ENCODE measurements at regions not wholly inside any gene's neighbourhood (a gene's known extent, or its start where the extent isn't known, plus 50 kb on each side); places are given as distances from the start of the nearest gene placed in this dataset.

DNA sequence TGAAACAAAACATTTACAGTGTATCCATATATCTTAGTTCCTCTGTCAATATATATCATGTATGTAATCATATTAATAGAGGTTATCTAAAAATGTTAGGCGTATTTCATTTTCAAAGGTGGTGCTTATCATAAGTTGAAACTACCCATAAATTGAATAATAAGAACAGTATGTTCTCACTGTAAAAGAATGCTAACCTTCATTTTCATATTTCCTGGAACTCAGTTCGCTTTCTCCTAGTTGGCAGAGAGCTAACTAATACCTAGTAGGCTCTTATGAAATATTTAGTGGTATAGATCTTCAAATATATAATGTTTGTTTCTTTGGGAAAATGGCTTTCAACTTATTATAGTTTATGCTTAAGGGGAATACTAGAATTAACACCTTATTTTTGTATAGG, 118.4 kb downstream of the DISP1 start:
- Histone ChIP-seq H2BK120ac (replicated peaks; ENCODE audit: low read depth, low read length) (no peak overlapping the region), H4K91ac (replicated peaks; ENCODE audit: insufficient read length, low read length) (no peak overlapping the region), H3K18ac (ENCODE audit: extremely low read depth, low read length) (no peak overlapping the region), H4K8ac (ENCODE audit: extremely low read depth, insufficient read depth, low read length) (no peak overlapping the region), H3K23ac (ENCODE audit: insufficient read length) (no peak overlapping the region), H3K4me1 (replicated peaks in 1 of 4; ENCODE audit: control insufficient read depth in 3 of 4, insufficient read depth in 4 of 4, low read length in 3 of 4) (no peaks in the 10 kb centered on the region), H3K4me3 (ENCODE audit: extremely low read depth in 1 of 4, insufficient read depth in 2 of 4, low read depth in 3 of 4, low read length in 4 of 4) (no peak overlapping the region), H2BK20ac (ENCODE audit: low read length) (no peak overlapping the region), H4K5ac (ENCODE audit: insufficient read length, low read depth, low read length) (no peak overlapping the region), H3K79me2 (ENCODE audit: control insufficient read depth in 1 of 2, insufficient read depth in 2 of 2, low read length in 2 of 2) (no peaks in the 10 kb centered on the region), H3K23me2 (ENCODE audit: low read depth, low read length) (no peaks in the 10 kb centered on the region), H4K20me1 (replicated peaks in 1 of 2; ENCODE audit: control insufficient read depth in 1 of 2, insufficient read depth in 2 of 2, low read length in 2 of 2) (no peaks in the 10 kb centered on the region), H3K4me2 (ENCODE audit: insufficient read depth in 1 of 2, low read depth in 2 of 2, low read length in 2 of 2) (no peak overlapping the region), H3K9ac (replicated peaks in 1 of 4; ENCODE audit: extremely low read depth in 1 of 4, low read depth in 3 of 4, low read length in 3 of 4) (no peak overlapping the region), H2BK15ac (ENCODE audit: low read length) (no peak overlapping the region), H3K4ac (replicated peaks; ENCODE audit: insufficient read length, low read depth, low read length) (no peak overlapping the region), H3K9me3 (ENCODE audit: insufficient read depth in 2 of 2, low read depth in 1 of 2, low read length in 1 of 2) (no peaks in the 10 kb centered on the region), H3K79me1 (ENCODE audit: low read depth, low read length) (no peaks in the 10 kb centered on the region), H2AFZ (ENCODE audit: low read length) (no peak overlapping the region), H3K56ac (replicated peaks; ENCODE audit: insufficient read length, low read depth, low read length) (no peak overlapping the region), H3K27me3 (replicated peaks in 1 of 4; ENCODE audit: control insufficient read depth in 3 of 4, extremely low read depth in 1 of 4, insufficient read depth in 3 of 4, low read length in 3 of 4) (no peaks in the 10 kb centered on the region), H2BK12ac (ENCODE audit: low read depth, low read length) (no peak overlapping the region), H3K36me3 (ENCODE audit: control insufficient read depth in 2 of 4, insufficient read depth in 4 of 4, low read length in 3 of 4) (no peaks in the 10 kb centered on the region), H2AK5ac (ENCODE audit: low read depth, low read length) (no peak overlapping the region), H3K27ac (ENCODE audit: low read depth, low read length) (no peak overlapping the region), H3K14ac (ENCODE audit: insufficient read length) (no peak overlapping the region), H2BK5ac (ENCODE audit: low read depth, low read length) (no peak overlapping the region)
- POLR2A ChIA-PET (ENCODE audit: partially characterized antibody) = interaction anchor here (1.4 kb wide), 1 partner anchor 82 kb away, joined by 3 read pairs; no protein-coding TSS in a partner anchor
- FAIRE-seq = no peak
- no peak for DNase-seq (ENCODE audit: low read depth in 1 of 2, low spot score in 2 of 2)
- 82% methylated on average over 2 of the region's 2 CpGs; no CpG with 5 or more reads in 1 of the 2 experiments for WGBS, 2 experiments (ENCODE audit: extremely low coverage in 1 of 2, insufficient coverage in 1 of 2, insufficient read length in 1 of 2, insufficient replicate concordance in 2 of 2, low coverage in 1 of 2, low lambda C conversion rate in 2 of 2, missing lambda C conversion rate in 1 of 2)
- CTCF ChIA-PET (ENCODE audit: partially characterized antibody) = no interaction called here
- no peak for TF ChIP-seq CBX8 (IDR thresholded peaks at IDR 0.05; ENCODE audit: borderline replicate concordance, low read depth, low read length)
- no peak for TF ChIP-seq NANOG (IDR thresholded peaks at IDR 0.05; ENCODE audit: insufficient read depth, low read depth, low read length, poor library complexity, severe bottlenecking)
- TF ChIP-seq KDM5A (IDR thresholded peaks at IDR 0.05; ENCODE audit: low read length) = no peak
- no peak for TF ChIP-seq CEBPB (IDR thresholded peaks at IDR 0.05; ENCODE audit: low read depth, low read length)
- TF ChIP-seq, protein P1, sequence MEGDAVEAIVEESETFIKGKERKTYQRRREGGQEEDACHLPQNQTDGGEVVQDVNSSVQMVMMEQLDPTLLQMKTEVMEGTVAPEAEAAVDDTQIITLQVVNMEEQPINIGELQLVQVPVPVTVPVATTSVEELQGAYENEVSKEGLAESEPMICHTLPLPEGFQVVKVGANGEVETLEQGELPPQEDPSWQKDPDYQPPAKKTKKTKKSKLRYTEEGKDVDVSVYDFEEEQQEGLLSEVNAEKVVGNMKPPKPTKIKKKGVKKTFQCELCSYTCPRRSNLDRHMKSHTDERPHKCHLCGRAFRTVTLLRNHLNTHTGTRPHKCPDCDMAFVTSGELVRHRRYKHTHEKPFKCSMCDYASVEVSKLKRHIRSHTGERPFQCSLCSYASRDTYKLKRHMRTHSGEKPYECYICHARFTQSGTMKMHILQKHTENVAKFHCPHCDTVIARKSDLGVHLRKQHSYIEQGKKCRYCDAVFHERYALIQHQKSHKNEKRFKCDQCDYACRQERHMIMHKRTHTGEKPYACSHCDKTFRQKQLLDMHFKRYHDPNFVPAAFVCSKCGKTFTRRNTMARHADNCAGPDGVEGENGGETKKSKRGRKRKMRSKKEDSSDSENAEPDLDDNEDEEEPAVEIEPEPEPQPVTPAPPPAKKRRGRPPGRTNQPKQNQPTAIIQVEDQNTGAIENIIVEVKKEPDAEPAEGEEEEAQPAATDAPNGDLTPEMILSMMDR (IDR thresholded peaks at IDR 0.05; ENCODE audit: control extremely low read depth in 1 of 3, insufficient read depth in 1 of 3, low read depth in 1 of 3, low read length in 3 of 3) = no peak
- no peak for TF ChIP-seq FOSL1 (IDR thresholded peaks at IDR 0.05; ENCODE audit: insufficient read depth, low read depth, low read length)
- TF ChIP-seq SUZ12 (IDR thresholded peaks at IDR 0.05; ENCODE audit: low read length) = no peak
- TF ChIP-seq TEAD4 (IDR thresholded peaks at IDR 0.05; ENCODE audit: low read depth, low read length) = no peak
- TF ChIP-seq SIX5 (IDR thresholded peaks at IDR 0.05; ENCODE audit: low read depth, low read length) = no peak
- TF ChIP-seq ZNF274 (IDR thresholded peaks at IDR 0.05; ENCODE audit: borderline replicate concordance, extremely low read depth, low read length) = no peak
- TF ChIP-seq SP1 (IDR thresholded peaks at IDR 0.05; ENCODE audit: low read depth, low read length) = no peak
- no peak for TF ChIP-seq KDM4A (IDR thresholded peaks at IDR 0.05; ENCODE audit: low read depth, low read length, severe bottlenecking)
- no peak for TF ChIP-seq SIN3A (conservative IDR thresholded peaks at IDR 0.05 in 1 of 2, IDR thresholded peaks at IDR 0.05 in 1 of 2; ENCODE audit: low read depth in 1 of 2, low read length in 2 of 2)
